Mesothelial cell of epicardium (in vitro differentiated cells): ENCODE measurements at regions not wholly inside any gene's neighbourhood (a gene's known extent, or its start where the extent isn't known, plus 50 kb on each side); places are given as distances from the start of the nearest gene placed in this dataset.

Experiments
- DNase-seq, 2 experiments: peaks; one replicate each; pipeline ENCODE4 v3.0.0; 2021; ENCODE audit warnings: low spot score in 2 of 2; ENCODE audit not compliant: unreplicated experiment in 2 of 2
- H3K27ac Mint-ChIP-seq: 2 replicates; pipeline ENCODE4 v1.8.0; 2021; ENCODE audit warnings: mixed read lengths
- H3K27me3 Mint-ChIP-seq: 2 replicates; pipeline ENCODE4 v1.8.0; 2021; ENCODE audit warnings: low read depth, mixed read lengths
- H3K36me3 Mint-ChIP-seq: 2 replicates; pipeline ENCODE4 v1.8.0; 2021; ENCODE audit warnings: mixed read lengths
- H3K4me1 Mint-ChIP-seq: 2 replicates; pipeline ENCODE4 v1.8.0; 2021; ENCODE audit warnings: mixed read lengths
- H3K4me3 Mint-ChIP-seq: 2 replicates; pipeline ENCODE4 v1.8.0; 2021; ENCODE audit warnings: mild to moderate bottlenecking, moderate library complexity, mixed read lengths
- H3K9me3 Mint-ChIP-seq: 2 replicates; pipeline ENCODE4 v1.8.0; 2021; ENCODE audit warnings: mixed read lengths
- CTCF ChIP-seq: fragments of 200-600 bp; sonication (generic); IDR thresholded peaks from one replicate; pipeline ENCODE4 v1.5.0; 2021; ENCODE audit warnings: antibody characterized with exemption; ENCODE audit not compliant: unreplicated experiment

GRCh38 chr6:19991176-19991575, 154.0 kb downstream of the ID4 start:
- Mint-ChIP-seq H3K9me3 (no peaks in the 10 kb centered on the region), H3K27ac (no peak overlapping the region), H3K4me1 (peaks cover 3% of the 10 kb centered on the region), H3K27me3 (peaks cover 37% of the 10 kb centered on the region), H3K4me3 (no peak overlapping the region), H3K36me3 (no peaks in the 10 kb centered on the region)
- DNase-seq = no peak
- no peak for TF ChIP-seq CTCF

- Mint-ChIP-seq H3K36me3 (no peaks in the 10 kb centered on the region), H3K9me3 (peaks cover 4% of the 10 kb centered on the region), H3K4me3 (no peak overlapping the region), H3K4me1 (peaks cover 3% of the 10 kb centered on the region), H3K27me3 (peaks cover 41% of the 10 kb centered on the region), H3K27ac (no peak overlapping the region)
- no peak for DNase-seq
- no peak for TF ChIP-seq CTCF
Measured at GRCh38 chr6:19994909-19995308, 157.7 kb downstream of the ID4 start.

DNA sequence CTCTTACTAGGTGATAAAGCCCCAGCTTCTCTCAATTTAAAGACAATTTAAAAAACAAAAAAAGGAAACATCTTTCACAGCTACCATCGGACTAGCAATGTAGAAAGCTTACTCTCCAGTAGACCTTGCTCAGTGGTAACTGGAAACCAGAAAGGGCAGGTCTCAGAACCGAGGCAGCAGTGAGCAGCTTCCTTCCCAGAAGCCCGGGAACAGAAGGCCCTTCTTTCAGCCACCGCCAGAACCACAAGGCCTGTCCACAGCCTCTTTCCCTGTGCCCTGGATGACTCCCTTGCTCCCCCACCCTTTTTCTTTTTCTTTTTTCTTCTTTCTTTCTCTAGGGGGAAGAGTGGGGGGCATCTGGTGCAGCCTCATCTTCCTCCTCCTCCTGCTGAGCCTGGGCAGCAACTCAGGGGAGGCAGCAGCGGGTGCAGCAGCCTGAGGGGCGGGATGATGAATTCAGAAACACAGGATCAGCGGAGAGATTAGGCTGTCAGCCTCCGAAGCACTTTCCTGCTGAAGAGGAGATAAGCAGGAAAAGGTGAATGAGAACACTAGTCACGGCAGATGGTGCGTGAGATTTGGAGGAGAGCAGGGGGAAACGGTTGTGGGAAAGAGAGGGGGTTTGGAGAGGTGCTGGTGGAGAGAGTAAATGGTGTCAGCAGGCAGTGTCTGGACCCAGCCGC, 158.5 kb downstream of the ID4 start:
- DNase-seq = no peak
- no peak for TF ChIP-seq CTCF

GRCh38 chr6:19997104-19997503, 159.9 kb downstream of the ID4 start:
- TF ChIP-seq CTCF = no peak
- H3K4me3 Mint-ChIP-seq = no peak overlapping the region
- peaks cover 3% of the 10 kb centered on the region for H3K4me1 Mint-ChIP-seq
- no peak for DNase-seq
- peaks cover 34% of the 10 kb centered on the region for H3K27me3 Mint-ChIP-seq
- H3K27ac Mint-ChIP-seq = no peak overlapping the region
- H3K36me3 Mint-ChIP-seq = no peaks in the 10 kb centered on the region
- H3K9me3 Mint-ChIP-seq = peaks cover 5% of the 10 kb centered on the region

More for the DNA sequence above, 158.5 kb downstream of the ID4 start:
- Mint-ChIP-seq H3K4me3 (no peak overlapping the region), H3K4me1 (peaks cover 3% of the 10 kb centered on the region), H3K27me3 (peaks cover 41% of the 10 kb centered on the region), H3K27ac (no peak overlapping the region), H3K9me3 (peaks cover 5% of the 10 kb centered on the region), H3K36me3 (no peaks in the 10 kb centered on the region)

DNA sequence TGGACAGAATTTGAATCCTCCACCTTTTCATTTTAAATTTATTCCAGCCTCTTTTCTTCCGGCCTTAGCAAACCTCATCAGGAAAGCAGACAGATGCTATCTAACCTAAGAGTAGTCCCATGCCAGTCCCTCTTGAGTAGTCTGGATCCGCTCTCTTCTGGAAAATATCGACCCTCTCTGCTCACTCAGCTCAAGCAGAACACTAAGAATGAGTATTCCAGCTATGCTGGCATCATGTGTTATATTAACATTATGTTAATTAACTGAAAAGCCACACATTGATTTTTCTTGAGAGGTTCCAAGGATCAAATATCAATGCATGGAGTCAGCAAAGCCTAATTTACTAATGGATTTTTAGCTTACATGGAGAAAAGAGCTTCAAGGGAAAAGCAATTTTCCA, 161.4 kb downstream of the ID4 start:
- DNase-seq = no peak
- no peak overlapping the region for H3K27ac Mint-ChIP-seq
- no peaks in the 10 kb centered on the region for H3K36me3 Mint-ChIP-seq
- peaks cover 25% of the 10 kb centered on the region for H3K27me3 Mint-ChIP-seq
- H3K4me1 Mint-ChIP-seq = peaks cover 3% of the 10 kb centered on the region
- peaks cover 5% of the 10 kb centered on the region for H3K9me3 Mint-ChIP-seq
- H3K4me3 Mint-ChIP-seq = no peak overlapping the region
- TF ChIP-seq CTCF = no peak
